Muscle of leg (tissue), 3 donors: ENCODE measurements at regions not wholly inside any gene's neighbourhood (a gene's known extent, or its start where the extent isn't known, plus 50 kb on each side); places are given as distances from the start of the nearest gene placed in this dataset.
A peak's percentile ranks its signal among the peaks of the same experiment; 100 is the strongest.

Experiments used
- DNase-seq: peaks from one replicate; pipeline ENCODE4 v3.0.0; 2013
- H3K27ac ChIP-seq: one replicate; pipeline ENCODE4 v1.5.1; 2013; ENCODE audit warnings: mild to moderate bottlenecking, low read length, control low read depth
- H3K27me3 ChIP-seq: one replicate; pipeline ENCODE4 v1.6.1; 2013; ENCODE audit warnings: low read length; ENCODE audit not compliant: control insufficient read depth, insufficient read depth
- H3K36me3 ChIP-seq: one replicate; pipeline ENCODE4 v1.6.1; 2013; ENCODE audit warnings: low read length; ENCODE audit not compliant: control insufficient read depth, insufficient read depth
- H3K4me1 ChIP-seq: one replicate; pipeline ENCODE4 v1.6.1; 2013; ENCODE audit warnings: low read length; ENCODE audit not compliant: control insufficient read depth, insufficient read depth
- H3K4me3 ChIP-seq: one replicate; pipeline ENCODE4 v1.5.1; 2013; ENCODE audit warnings: low read length, control low read depth
- H3K9me3 ChIP-seq: replicated peaks from 2 replicates; pipeline ENCODE4 v1.6.1; 2013; ENCODE audit warnings: low read depth, low read length; ENCODE audit not compliant: control insufficient read depth
- WGBS: methylation state at CpG from one replicate; pipeline ENCODE4 v1.1.5; 2013; ENCODE audit warnings: missing lambda C conversion rate; ENCODE audit not compliant: insufficient coverage; 5-methylcytosine and 5-hydroxymethylcytosine counted together

DNA sequence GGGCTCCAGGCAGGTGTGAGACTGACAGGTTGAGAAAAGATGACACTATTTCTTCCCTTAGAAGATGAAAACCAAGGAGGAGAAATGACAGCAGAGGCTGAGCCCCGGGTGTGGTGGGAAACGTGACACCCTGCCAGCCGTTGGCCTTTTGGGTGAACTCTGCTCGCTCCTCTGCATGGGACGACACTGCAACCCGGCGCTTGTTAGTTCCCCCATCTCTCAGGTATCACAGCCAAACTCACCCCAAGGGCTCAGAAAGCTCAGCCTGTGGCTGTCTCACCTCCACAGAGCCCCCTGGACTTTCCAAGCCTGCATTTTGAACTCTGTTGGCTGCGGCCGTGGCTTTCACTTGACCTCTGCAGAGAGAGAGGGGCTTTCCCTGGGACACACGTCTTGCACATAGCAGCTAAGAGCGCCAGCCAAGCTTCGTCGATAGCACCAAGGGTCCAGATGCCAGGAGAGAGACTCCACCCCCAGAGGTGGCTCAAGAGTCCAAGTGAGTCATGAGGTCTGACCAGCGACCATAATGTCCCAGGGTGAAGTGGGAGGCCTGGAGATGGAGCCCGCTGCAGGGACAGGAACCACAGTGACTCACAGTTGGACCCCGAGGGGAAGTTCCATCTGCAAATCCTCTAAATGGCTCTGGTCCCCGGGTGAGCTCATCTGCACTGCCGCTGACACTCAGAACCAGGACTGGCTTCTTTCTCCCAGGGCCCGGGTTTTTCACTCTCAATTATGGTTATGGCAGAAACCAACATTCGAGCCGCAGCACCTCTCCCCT lies 301.9 kb downstream of the SOX9 start:
- DNase-seq: peak; percentile 57
- 37% methylated on average over 19 of the region's 21 CpGs for whole genome bisulfite sequencing
- Histone ChIP-seq H3K4me1 (peaks cover 30% of the 10 kb centered on the region), H3K4me3 (no peak overlapping the region), H3K27ac (peak overlapping the region; percentile 29), H3K27me3 (no peaks in the 10 kb centered on the region), H3K9me3 (peaks cover 11% of the 10 kb centered on the region), H3K36me3 (no peaks in the 10 kb centered on the region)

DNA sequence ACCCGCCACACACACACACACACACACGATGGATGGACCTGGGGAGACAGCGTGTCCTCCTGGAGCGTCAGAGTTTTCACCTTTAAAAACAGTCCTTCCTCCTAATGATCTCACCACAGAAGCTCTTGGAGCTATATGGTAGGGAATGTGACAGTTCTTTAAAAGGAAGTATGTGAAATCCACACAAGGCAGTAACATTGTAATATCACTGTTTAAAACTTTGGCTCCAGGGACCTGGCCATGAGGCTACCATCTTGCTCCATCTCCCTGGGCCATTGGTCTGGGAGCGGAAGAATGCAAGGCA lies 302.4 kb downstream of the SOX9 start:
- Histone ChIP-seq H3K4me1 (peaks cover 30% of the 10 kb centered on the region), H3K4me3 (no peak overlapping the region), H3K27me3 (no peaks in the 10 kb centered on the region), H3K36me3 (no peaks in the 10 kb centered on the region), H3K27ac (no peak overlapping the region), H3K9me3 (peaks cover 6% of the 10 kb centered on the region)
- DNase-seq: no peak
- no CpG with 5 or more reads among the region's 5 CpGs for WGBS

GRCh38 chr17:72423718-72424117 lies 302.9 kb downstream of the SOX9 start:
- 84% methylated on average over 14 of the region's 14 CpGs for WGBS

GRCh38 chr17:72424505-72425117 lies 303.8 kb downstream of the SOX9 start:
- peaks cover 29% of the 10 kb centered on the region for H3K4me1 ChIP-seq
- no peak for DNase-seq
- 89% methylated on average over 12 of the region's 12 CpGs for WGBS
- H3K27me3 ChIP-seq: no peaks in the 10 kb centered on the region
- no peaks in the 10 kb centered on the region for H3K36me3 ChIP-seq
- H3K4me3 ChIP-seq: no peak overlapping the region
- H3K27ac ChIP-seq: no peak overlapping the region
- no peaks in the 10 kb centered on the region for H3K9me3 ChIP-seq

More at GRCh38 chr17:72423718-72424117, 302.9 kb downstream of the SOX9 start:
- Histone ChIP-seq H3K4me3 (no peak overlapping the region), H3K27ac (no peak overlapping the region), H3K4me1 (peaks cover 30% of the 10 kb centered on the region), H3K27me3 (no peaks in the 10 kb centered on the region), H3K36me3 (no peaks in the 10 kb centered on the region), H3K9me3 (peaks cover 1% of the 10 kb centered on the region)
- no peak for DNase-seq

DNA sequence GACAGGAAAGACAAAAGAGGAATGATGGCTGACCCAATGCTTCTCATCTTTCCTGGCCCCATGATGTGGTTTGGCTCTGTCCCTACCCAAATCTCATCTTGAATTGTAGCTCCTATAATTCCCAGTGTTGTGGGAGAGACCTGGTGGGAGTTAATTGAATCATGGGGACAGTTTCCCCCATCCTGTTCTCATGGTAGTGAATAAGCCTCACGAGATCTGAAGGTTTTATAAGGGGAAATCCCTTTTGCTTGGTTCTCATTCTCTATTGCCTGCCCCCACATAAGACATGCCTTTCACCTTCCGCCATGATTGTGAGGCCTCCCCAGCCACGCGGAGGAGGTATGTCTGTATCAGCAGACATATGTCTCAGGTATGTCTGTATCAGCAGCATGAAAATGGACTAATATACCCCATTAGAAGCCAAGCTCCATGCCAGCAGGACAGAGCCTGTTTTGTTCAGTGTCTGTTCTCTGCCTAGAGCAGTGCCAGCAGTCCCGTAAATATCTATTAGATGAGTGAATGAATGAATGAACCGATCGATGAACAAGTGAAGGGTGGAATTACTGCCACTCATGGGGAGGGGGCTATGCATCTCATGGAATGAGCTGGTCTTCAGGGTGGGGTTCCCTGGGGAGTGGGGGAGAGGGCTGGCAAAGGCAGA lies 304.4 kb downstream of the SOX9 start:
- H3K27me3 ChIP-seq: no peaks in the 10 kb centered on the region
- no peak overlapping the region for H3K27ac ChIP-seq
- H3K4me1 ChIP-seq: peaks cover 23% of the 10 kb centered on the region
- no peaks in the 10 kb centered on the region for H3K36me3 ChIP-seq
- DNase-seq: no peak
- no peak overlapping the region for H3K4me3 ChIP-seq
- WGBS: 92% methylated on average over 3 of the region's 7 CpGs
- no peaks in the 10 kb centered on the region for H3K9me3 ChIP-seq

DNA sequence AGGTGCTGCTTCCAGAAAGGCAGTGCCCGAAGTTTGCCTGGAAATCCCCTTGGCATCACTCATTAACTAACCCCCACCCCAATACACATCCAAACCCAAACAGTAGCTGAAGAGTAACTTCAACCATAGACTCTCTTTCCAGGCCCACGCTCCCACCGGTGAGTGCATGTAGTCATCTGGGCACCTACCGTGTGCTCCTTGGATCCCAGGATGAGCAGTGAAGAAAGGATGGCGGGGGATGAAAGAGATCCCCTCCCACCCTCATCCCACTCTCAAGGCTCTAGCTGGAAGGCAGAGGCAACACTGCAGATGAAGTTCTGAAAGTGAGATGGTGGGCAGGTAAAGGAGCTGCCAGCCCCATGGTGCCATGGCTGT lies 305.0 kb downstream of the SOX9 start:
- H3K4me3 ChIP-seq: no peak overlapping the region
- no CpG with 5 or more reads among the region's 5 CpGs for WGBS
- no peak overlapping the region for H3K27ac ChIP-seq
- H3K9me3 ChIP-seq: no peaks in the 10 kb centered on the region
- H3K27me3 ChIP-seq: no peaks in the 10 kb centered on the region
- no peaks in the 10 kb centered on the region for H3K36me3 ChIP-seq
- H3K4me1 ChIP-seq: peaks cover 21% of the 10 kb centered on the region
- no peak for DNase-seq

DNA sequence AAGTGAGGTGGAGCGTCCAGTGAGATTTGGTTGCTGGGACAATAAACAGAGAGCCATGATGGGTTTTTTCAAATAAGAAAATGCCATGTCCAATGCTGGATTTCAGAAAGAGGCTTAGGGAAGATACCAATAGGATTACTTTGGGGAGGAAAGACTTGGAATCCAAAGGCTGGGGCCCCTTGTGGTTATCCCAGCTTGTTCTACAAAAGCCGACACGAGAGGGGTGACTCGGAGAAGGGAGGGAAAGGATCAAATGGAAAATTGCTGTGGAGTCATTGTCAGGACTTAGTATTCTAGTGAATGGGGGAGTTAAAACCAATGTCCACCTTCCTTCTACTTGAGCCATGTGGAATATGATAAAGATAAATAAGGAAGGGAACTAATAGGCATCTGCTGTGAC lies 305.5 kb downstream of the SOX9 start:
- Histone ChIP-seq H3K27ac (no peak overlapping the region), H3K9me3 (no peaks in the 10 kb centered on the region), H3K4me1 (peaks cover 15% of the 10 kb centered on the region), H3K36me3 (no peaks in the 10 kb centered on the region), H3K4me3 (no peak overlapping the region), H3K27me3 (no peaks in the 10 kb centered on the region)
- 94% methylated on average over 4 of the region's 4 CpGs for WGBS
- no peak for DNase-seq

DNA sequence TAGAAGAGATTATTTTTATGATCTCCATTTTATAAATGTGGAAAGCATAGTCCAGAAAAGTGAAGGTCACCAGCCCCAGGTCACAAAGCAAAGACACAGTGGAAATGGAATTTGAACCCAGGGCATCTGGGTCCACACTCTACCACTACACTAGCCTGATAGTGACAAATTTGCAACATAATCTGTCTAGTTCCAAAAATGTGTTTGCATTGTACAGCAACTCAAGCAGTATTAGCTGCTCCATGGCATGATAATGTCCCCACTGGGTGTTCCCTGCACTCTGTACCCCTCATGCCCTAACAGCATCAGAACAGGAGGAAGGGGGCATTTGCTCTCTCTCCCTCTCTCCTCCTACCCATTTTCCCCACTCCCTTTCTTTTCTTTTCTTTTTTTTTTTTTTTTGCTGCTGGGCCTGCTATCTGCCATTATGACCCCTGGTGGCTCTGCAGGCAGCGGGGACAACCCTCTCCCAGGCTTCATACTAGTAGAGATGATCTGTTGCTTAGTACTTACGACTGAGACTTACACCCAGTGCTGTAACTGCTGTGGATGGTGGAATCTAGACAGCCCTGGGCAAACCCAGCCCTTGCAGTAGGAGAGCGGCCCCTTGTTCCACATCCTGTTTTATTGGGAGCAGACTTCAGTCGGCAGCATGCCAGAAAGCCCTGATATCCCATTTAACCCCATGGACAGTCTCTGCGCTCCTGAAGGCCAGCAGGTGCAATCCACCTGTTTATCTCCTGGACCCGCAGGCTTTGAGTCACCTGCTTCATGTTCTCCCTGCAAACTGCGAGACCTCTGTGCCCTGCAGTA lies 306.3 kb downstream of the SOX9 start:
- no peaks in the 10 kb centered on the region for H3K9me3 ChIP-seq
- H3K36me3 ChIP-seq: no peaks in the 10 kb centered on the region
- peaks cover 10% of the 10 kb centered on the region for H3K4me1 ChIP-seq
- H3K27ac ChIP-seq: no peak overlapping the region
- no peaks in the 10 kb centered on the region for H3K27me3 ChIP-seq
- no peak overlapping the region for H3K4me3 ChIP-seq
- WGBS: 54% methylated on average over 5 of the region's 7 CpGs
- no peak for DNase-seq

- Histone ChIP-seq H3K27me3 (no peaks in the 10 kb centered on the region), H3K9me3 (no peaks in the 10 kb centered on the region)
- 66% methylated on average over 4 of the region's 5 CpGs for WGBS
These were observed 306.9 kb downstream of the SOX9 start for GRCh38 chr17:72427761-72428109.

GRCh38 chr17:72429066-72429638 lies 308.3 kb downstream of the SOX9 start:
- Histone ChIP-seq H3K4me1 (no peaks in the 10 kb centered on the region), H3K27ac (no peak overlapping the region), H3K27me3 (no peaks in the 10 kb centered on the region), H3K9me3 (no peaks in the 10 kb centered on the region), H3K4me3 (no peak overlapping the region), H3K36me3 (no peaks in the 10 kb centered on the region)
- no peak for DNase-seq
- 70% methylated on average over 2 of the region's 4 CpGs for WGBS

More at GRCh38 chr17:72427761-72428109, 306.9 kb downstream of the SOX9 start:
- Histone ChIP-seq H3K36me3 (no peaks in the 10 kb centered on the region), H3K4me3 (no peak overlapping the region), H3K4me1 (peaks cover 5% of the 10 kb centered on the region), H3K27ac (no peak overlapping the region)
- DNase-seq: no peak
